Islet precursor cell (in vitro differentiated cells): ENCODE measurements at regions not wholly inside any gene's neighbourhood (a gene's known extent, or its start where the extent isn't known, plus 50 kb on each side); places are given as distances from the start of the nearest gene placed in this dataset.
"Not testable (repeated sequence)": the region's sequence is repeated elsewhere in the genome, so short reads cannot be mapped to it uniquely, and the experiment has no call there.

Source experiments
- DNase-seq: peaks from one replicate; pipeline ENCODE4 v3.0.0-alpha.2; 2018

DNA sequence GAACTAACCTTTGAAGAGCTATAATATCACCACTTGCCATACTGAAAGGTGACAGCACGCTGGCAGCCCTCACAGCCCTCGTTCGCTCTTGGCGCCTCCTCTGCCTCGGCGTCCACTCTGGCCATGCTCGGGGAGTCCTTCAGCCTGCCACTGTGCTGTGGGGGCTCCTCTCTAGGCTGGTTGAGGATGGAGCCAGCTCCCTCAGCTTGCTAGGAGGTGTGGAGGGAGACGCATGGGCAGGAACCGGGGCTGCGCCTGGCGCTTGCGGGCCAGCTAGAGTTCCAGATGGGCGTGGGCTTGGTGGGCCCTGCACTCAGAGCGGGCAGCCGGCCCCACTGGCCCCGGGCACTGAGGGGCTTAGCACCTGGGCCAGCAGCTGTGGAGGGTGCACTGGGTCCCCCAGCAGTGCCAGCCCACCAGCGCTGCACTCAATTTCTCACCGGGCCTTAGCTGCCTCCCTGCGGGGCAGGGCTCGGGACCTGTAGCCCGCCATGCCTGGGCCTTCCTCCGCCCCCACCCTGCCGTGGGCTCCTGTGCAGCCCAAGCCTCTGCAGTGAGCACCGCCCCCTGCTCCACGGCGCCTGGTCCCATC, 329.7 kb downstream of the LMBRD1 start:
- no peak for DNase-seq

DNA sequence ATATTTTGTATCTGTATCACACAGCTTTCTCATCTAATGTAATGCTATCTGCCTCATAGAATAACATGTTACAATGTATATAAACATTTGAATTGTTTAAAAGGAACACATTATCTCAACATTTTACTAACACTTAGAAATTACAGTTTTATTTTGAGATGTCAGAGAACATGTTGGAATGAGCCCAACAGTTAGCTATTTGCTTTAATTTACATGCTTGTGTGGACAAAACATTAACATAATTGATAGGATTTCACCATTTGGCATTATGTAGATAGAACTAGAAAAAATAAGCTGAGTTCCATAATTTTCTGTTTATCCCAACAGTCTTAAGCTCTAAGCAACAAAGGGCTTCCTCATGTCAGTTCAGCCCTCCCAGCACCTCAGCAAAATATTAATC, 330.9 kb downstream of the LMBRD1 start:
- DNase-seq = no peak

DNA sequence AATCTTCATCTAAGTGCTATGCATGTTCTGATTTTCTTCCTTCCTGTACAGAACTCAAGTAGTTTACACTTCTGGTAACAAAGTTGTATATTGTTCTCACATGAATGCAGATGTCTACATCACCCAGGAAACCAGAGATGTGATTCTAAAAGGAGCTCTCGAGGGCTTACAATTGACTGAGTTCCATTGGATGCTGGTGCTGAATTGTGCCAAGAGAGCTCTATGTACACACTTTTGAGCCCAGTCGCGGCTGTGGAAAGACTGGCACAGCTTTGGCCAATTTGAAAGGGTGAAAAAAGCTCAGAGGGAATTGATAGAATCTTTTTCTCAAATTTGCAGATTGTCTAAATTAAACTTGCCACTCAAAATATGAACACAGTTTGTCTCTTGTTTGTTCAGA, 340.7 kb downstream of the LMBRD1 start:
- no peak for DNase-seq

DNA sequence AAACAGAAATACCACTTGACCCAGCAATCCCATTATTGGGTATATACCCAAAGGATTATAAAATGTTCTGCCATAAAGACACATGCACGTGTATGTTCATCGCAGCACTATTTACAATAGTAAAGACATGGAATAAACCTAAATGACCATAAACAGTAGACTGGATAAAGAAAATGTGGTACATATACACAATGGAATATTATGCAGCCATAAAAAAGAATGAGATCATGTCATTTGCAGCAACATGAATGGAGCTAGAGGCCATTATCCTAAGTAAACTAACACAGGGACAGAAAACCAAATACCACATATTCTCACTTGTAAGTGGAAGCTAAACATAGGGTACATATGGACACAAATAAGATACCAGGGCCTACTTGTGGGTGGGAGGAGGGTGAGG, 342.2 kb downstream of the LMBRD1 start:
- not testable (repeated sequence) for DNase-seq

DNA sequence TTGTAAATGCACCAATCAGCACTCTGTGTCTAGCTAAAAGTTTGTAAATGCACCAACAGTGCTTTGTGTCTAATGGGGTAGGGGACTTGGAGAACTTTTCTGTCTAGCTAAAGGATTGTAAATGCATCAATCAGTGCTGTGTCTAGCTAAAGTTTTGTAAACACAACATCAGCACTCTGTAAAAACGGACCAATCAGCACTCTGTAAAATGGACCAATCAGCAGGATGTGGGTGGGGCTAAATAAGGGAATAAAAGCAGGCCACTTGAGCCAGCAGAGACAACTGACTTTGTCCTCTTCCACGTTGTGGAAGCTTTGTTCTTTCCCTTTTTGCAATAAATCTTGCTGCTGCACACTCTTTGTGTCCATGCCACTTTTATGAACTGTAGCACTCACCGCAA, 346.3 kb downstream of the LMBRD1 start:
- not testable (repeated sequence) for DNase-seq

DNA sequence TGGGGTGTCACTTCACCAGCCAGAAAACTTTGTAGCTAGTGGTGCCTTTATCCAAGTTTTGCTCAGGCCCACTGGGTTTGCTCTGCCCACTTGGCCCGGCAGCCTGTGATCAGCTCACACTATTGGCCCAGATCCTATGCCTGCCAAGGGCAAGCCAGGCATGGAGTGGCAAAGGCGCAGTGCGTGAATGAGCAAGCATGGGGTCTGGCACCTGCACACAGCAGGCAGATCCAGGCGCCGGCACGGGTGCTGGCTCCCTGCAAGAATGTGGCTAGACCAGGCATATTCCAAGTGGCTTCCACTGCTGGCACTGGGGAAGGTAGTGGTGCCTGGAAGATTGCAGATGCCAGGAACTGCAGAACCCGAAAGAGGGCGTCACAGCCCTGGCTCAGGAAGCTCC, 346.9 kb downstream of the LMBRD1 start:
- DNase-seq = no peak
